HEK293T (cell line): ENCODE measurements at regions not wholly inside any gene's neighbourhood (a gene's known extent, or its start where the extent isn't known, plus 50 kb on each side); places are given as distances from the start of the nearest gene placed in this dataset.

ENCODE experiments used
- BHLHE40 ChIP-seq: fragments of 450-650 bp; IDR thresholded peaks from 2 replicates; pipeline ENCODE4 v1.6.1; 2016; ENCODE audit warnings: mild to moderate bottlenecking, moderate library complexity, borderline replicate concordance
- ELF4 ChIP-seq: fragments of 450-650 bp; IDR thresholded peaks from 2 replicates; pipeline ENCODE4 v1.6.1; 2017; ENCODE audit warnings: antibody characterized with exemption
- FOXA1 ChIP-seq: fragments of 450-650 bp; IDR thresholded peaks from 2 replicates; pipeline ENCODE4 v1.6.1; 2016; ENCODE audit warnings: mild to moderate bottlenecking
- FOXM1 ChIP-seq: fragments of 450-650 bp; IDR thresholded peaks from 2 replicates; pipeline ENCODE4 v1.6.1; 2017; ENCODE audit warnings: mild to moderate bottlenecking, borderline replicate concordance
- LEF1 ChIP-seq: fragments of 450-650 bp; IDR thresholded peaks from 2 replicates; pipeline ENCODE4 v1.6.1; 2017; ENCODE audit warnings: mild to moderate bottlenecking, borderline replicate concordance
- NFRKB ChIP-seq: fragments of 450-650 bp; IDR thresholded peaks from 2 replicates; pipeline ENCODE4 v1.6.1; 2016; ENCODE audit warnings: mild to moderate bottlenecking, moderate library complexity
- PKNOX1 ChIP-seq: fragments of 450-650 bp; IDR thresholded peaks from 2 replicates; pipeline ENCODE4 v1.6.1; 2016
- SP1 ChIP-seq: fragments of 450-650 bp; IDR thresholded peaks from 2 replicates; pipeline ENCODE4 v1.6.1; 2017

GRCh38 chr12:90808568-90808967 lies 146.4 kb downstream of the CCER1 start:
- TF ChIP-seq SP1 (no peak), FOXM1 (no peak), NFRKB (no peak), LEF1 (no peak), PKNOX1 (no peak), FOXA1 (no peak), ELF4 (no peak), BHLHE40 (no peak)
